ENCODE measurements at regions not wholly inside any gene's neighbourhood (a gene's known extent, or its start where the extent isn't known, plus 50 kb on each side); places are given as distances from the start of the nearest gene placed in this dataset.

DNA sequence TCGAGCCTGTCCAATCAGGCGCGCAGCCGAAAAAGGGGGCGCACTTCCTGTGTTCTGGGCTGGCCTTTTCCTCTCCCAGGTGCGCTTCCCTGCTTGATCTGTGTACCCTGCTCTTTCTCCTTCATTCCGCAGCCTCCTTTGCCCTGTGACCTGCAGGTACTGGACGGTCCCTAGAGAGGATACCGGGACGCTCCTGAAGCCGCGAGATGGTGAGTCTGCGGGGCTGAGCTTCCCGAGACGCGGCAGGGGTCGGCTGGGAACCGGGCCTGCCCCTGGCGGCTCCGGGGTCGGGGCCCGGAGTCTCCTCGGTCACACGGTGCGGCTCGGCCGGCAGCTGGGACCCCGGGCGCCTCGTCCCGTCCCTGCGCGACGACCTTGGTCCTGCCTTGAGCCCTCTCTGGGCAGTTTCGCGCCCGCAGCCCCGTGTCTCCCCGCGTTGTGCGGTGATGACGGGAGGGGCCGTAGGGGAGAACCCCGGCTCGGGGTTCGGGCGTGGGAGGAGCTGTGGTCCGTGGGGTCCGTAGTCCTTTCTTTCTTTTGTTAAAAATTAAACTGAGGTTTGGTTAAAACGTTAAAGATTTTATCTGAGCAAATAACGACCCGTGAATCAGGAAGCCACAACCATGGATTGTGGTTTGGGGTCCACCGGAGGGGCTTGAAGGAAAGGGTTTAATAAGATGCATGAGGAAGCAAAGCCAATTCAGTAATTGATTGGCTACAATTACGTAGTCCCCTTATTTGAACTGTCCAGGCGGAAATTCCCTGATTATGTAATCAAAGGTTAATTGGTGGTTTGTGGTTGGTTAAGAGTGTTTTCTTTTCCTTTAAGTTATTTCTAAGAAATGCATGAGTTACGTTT, 172.8 kb upstream of the ZNF267 start:
- H3K27me3 ChIP-seq (ENCODE audit: insufficient read depth, poor library complexity, severe bottlenecking), result peaks cover 18% of the 10 kb centered on the region
- no peak overlapping the region for H3K27ac ChIP-seq (replicated peaks)
- TF ChIP-seq, protein P1, sequence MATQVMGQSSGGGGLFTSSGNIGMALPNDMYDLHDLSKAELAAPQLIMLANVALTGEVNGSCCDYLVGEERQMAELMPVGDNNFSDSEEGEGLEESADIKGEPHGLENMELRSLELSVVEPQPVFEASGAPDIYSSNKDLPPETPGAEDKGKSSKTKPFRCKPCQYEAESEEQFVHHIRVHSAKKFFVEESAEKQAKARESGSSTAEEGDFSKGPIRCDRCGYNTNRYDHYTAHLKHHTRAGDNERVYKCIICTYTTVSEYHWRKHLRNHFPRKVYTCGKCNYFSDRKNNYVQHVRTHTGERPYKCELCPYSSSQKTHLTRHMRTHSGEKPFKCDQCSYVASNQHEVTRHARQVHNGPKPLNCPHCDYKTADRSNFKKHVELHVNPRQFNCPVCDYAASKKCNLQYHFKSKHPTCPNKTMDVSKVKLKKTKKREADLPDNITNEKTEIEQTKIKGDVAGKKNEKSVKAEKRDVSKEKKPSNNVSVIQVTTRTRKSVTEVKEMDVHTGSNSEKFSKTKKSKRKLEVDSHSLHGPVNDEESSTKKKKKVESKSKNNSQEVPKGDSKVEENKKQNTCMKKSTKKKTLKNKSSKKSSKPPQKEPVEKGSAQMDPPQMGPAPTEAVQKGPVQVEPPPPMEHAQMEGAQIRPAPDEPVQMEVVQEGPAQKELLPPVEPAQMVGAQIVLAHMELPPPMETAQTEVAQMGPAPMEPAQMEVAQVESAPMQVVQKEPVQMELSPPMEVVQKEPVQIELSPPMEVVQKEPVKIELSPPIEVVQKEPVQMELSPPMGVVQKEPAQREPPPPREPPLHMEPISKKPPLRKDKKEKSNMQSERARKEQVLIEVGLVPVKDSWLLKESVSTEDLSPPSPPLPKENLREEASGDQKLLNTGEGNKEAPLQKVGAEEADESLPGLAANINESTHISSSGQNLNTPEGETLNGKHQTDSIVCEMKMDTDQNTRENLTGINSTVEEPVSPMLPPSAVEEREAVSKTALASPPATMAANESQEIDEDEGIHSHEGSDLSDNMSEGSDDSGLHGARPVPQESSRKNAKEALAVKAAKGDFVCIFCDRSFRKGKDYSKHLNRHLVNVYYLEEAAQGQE (IDR thresholded peaks at IDR 0.05; ENCODE audit: insufficient replicate concordance, low read depth), result no peak
- no peak for TF ChIP-seq SPI1 (IDR thresholded peaks at IDR 0.05; ENCODE audit: borderline replicate concordance, low read depth)
- TF ChIP-seq GABPA (IDR thresholded peaks at IDR 0.05; ENCODE audit: low read depth), result no peak
- no peak for TF ChIP-seq POLR2AphosphoS5 (IDR thresholded peaks at IDR 0.05; ENCODE audit: low read depth)
- no peak for TF ChIP-seq CTCF (IDR thresholded peaks at IDR 0.05; ENCODE audit: insufficient read depth, low read length)
- peak in 1 of 2 experiments; percentile 21 for DNase-seq (ENCODE audit: low read depth in 1 of 2, low spot score in 1 of 2)
- peak overlapping the region; percentile 34 for H3K4me3 ChIP-seq (replicated peaks; ENCODE audit: insufficient read depth, low read length)

GRCh38 chr16:31701734-31702133, 171.9 kb upstream of the ZNF267 start:
- Histone ChIP-seq H3K27me3 (ENCODE audit: insufficient read depth, poor library complexity, severe bottlenecking) (peaks cover 18% of the 10 kb centered on the region), H3K27ac (replicated peaks) (no peak overlapping the region), H3K4me3 (replicated peaks; ENCODE audit: insufficient read depth, low read length) (no peak overlapping the region)
- TF ChIP-seq GABPA (IDR thresholded peaks at IDR 0.05; ENCODE audit: low read depth) (no peak), SPI1 (IDR thresholded peaks at IDR 0.05; ENCODE audit: borderline replicate concordance, low read depth) (no peak), CTCF (IDR thresholded peaks at IDR 0.05; ENCODE audit: insufficient read depth, low read length) (no peak), POLR2AphosphoS5 (IDR thresholded peaks at IDR 0.05; ENCODE audit: low read depth) (no peak)
- TF ChIP-seq, protein P1 (IDR thresholded peaks at IDR 0.05; ENCODE audit: insufficient replicate concordance, low read depth), result no peak
- no peak for DNase-seq (ENCODE audit: low read depth in 1 of 2, low spot score in 1 of 2)

DNA sequence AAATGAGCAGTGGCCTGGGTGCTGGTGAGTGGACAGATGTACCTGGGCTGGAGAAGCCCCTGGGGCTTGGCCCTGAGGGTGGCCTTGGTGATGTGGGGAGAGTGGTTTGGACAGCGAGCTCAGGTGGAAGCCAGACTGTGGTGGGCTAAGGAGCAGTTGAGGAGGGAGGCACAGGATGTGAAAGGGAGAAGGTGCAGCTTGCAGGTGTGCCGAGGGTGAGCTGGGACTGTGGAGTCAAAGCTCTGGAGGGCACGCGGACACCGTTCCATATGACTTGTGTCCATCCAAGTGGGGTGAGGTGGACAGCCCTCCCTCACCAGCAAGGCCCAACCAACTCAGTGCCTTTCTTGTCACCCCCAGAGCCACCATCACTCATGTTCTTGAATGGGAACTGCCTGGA, 170.8 kb upstream of the ZNF267 start:
- no peak overlapping the region for H3K4me3 ChIP-seq (replicated peaks; ENCODE audit: insufficient read depth, low read length)
- H3K27me3 ChIP-seq (ENCODE audit: insufficient read depth, poor library complexity, severe bottlenecking), result peaks cover 18% of the 10 kb centered on the region
- no peak for TF ChIP-seq SPI1 (IDR thresholded peaks at IDR 0.05; ENCODE audit: borderline replicate concordance, low read depth)
- no peak for TF ChIP-seq CTCF (IDR thresholded peaks at IDR 0.05; ENCODE audit: insufficient read depth, low read length)
- no peak for TF ChIP-seq POLR2AphosphoS5 (IDR thresholded peaks at IDR 0.05; ENCODE audit: low read depth)
- TF ChIP-seq GABPA (IDR thresholded peaks at IDR 0.05; ENCODE audit: low read depth), result no peak
- TF ChIP-seq, protein P1 (IDR thresholded peaks at IDR 0.05; ENCODE audit: insufficient replicate concordance, low read depth), result no peak
- no peak overlapping the region for H3K27ac ChIP-seq (replicated peaks)
- no peak for DNase-seq (ENCODE audit: low read depth in 1 of 2, low spot score in 1 of 2)
